HUES48 (cell line): ENCODE measurements at regions not wholly inside any gene's neighbourhood (a gene's known extent, or its start where the extent isn't known, plus 50 kb on each side); places are given as distances from the start of the nearest gene placed in this dataset.
"Not testable (repeated sequence)": the region's sequence is repeated elsewhere in the genome, so short reads cannot be mapped to it uniquely, and the experiment has no call there.

Experiments used
- H3K27ac ChIP-seq: one replicate; pipeline ENCODE4 v1.7.0; 2013; ENCODE audit warnings: low read depth, low read length, inconsistent platforms
- H3K27me3 ChIP-seq: 2 replicates; pipeline ENCODE4 v1.6.1; 2013; ENCODE audit warnings: mild to moderate bottlenecking, low read length; ENCODE audit not compliant: control insufficient read depth, insufficient read depth
- H3K36me3 ChIP-seq: 2 replicates; pipeline ENCODE4 v1.6.1; 2013; ENCODE audit warnings: low read length; ENCODE audit not compliant: control insufficient read depth, insufficient read depth
- H3K4me1 ChIP-seq: 2 replicates; pipeline ENCODE4 v1.6.1; 2013; ENCODE audit warnings: mild to moderate bottlenecking, low read length; ENCODE audit not compliant: control insufficient read depth, insufficient read depth
- H3K4me3 ChIP-seq: 2 replicates; pipeline ENCODE4 v1.5.1; 2013; ENCODE audit warnings: mild to moderate bottlenecking, low read depth, low read length
- H3K9ac ChIP-seq: 2 replicates; pipeline ENCODE4 v1.6.1; 2013; ENCODE audit warnings: mild to moderate bottlenecking, low read depth, low read length, moderate library complexity
- H3K9me3 ChIP-seq: 2 replicates; pipeline ENCODE4 v1.6.1; 2013; ENCODE audit warnings: low read length; ENCODE audit not compliant: control insufficient read depth, insufficient read depth

GRCh38 chrX:107370185-107370584 lies 79.3 kb upstream of the FRMPD3 start:
- H3K9ac ChIP-seq, H3K9me3 ChIP-seq, H3K27me3 ChIP-seq, H3K36me3 ChIP-seq, H3K27ac ChIP-seq, H3K4me3 ChIP-seq: not testable (repeated sequence)
- H3K4me1 ChIP-seq: peaks cover 13% of the 10 kb centered on the region

GRCh38 chrX:107374132-107374531 lies 75.3 kb upstream of the FRMPD3 start:
- Histone ChIP-seq H3K27ac (no peak overlapping the region), H3K36me3 (no peaks in the 10 kb centered on the region), H3K4me1 (peaks cover 13% of the 10 kb centered on the region), H3K9ac (no peak overlapping the region), H3K27me3 (no peaks in the 10 kb centered on the region), H3K4me3 (no peak overlapping the region), H3K9me3 (no peaks in the 10 kb centered on the region)

- Histone ChIP-seq H3K9me3 (no peaks in the 10 kb centered on the region), H3K36me3 (no peaks in the 10 kb centered on the region), H3K27me3 (no peaks in the 10 kb centered on the region)
These were observed 74.6 kb upstream of the FRMPD3 start for GRCh38 chrX:107374831-107375230.

GRCh38 chrX:107376186-107376585 lies 73.3 kb upstream of the FRMPD3 start:
- H3K36me3 ChIP-seq, H3K9me3 ChIP-seq, H3K27me3 ChIP-seq, H3K9ac ChIP-seq, H3K4me3 ChIP-seq, H3K27ac ChIP-seq: not testable (repeated sequence)
- peaks cover 13% of the 10 kb centered on the region for H3K4me1 ChIP-seq

More at GRCh38 chrX:107374831-107375230, 74.6 kb upstream of the FRMPD3 start:
- no peak overlapping the region for H3K4me3 ChIP-seq
- no peak overlapping the region for H3K27ac ChIP-seq
- peaks cover 13% of the 10 kb centered on the region for H3K4me1 ChIP-seq
- no peak overlapping the region for H3K9ac ChIP-seq

- no peaks in the 10 kb centered on the region for H3K36me3 ChIP-seq
- no peaks in the 10 kb centered on the region for H3K9me3 ChIP-seq
- H3K9ac ChIP-seq: no peak overlapping the region
- H3K27ac ChIP-seq: no peak overlapping the region
- H3K27me3 ChIP-seq: peaks cover 17% of the 10 kb centered on the region
- no peak overlapping the region for H3K4me3 ChIP-seq
- peaks cover 6% of the 10 kb centered on the region for H3K4me1 ChIP-seq
These were observed 64.9 kb upstream of the FRMPD3 start for GRCh38 chrX:107384397-107385105.

GRCh38 chrX:107389726-107390125 lies 59.7 kb upstream of the FRMPD3 start:
- peaks cover 6% of the 10 kb centered on the region for H3K4me1 ChIP-seq
- H3K27me3 ChIP-seq: peaks cover 9% of the 10 kb centered on the region
- no peak overlapping the region for H3K9ac ChIP-seq
- no peaks in the 10 kb centered on the region for H3K36me3 ChIP-seq
- no peak overlapping the region for H3K4me3 ChIP-seq
- no peak overlapping the region for H3K27ac ChIP-seq
- H3K9me3 ChIP-seq: no peaks in the 10 kb centered on the region

GRCh38 chrX:107393656-107394055 lies 55.8 kb upstream of the FRMPD3 start:
- H3K36me3 ChIP-seq, H3K9ac ChIP-seq: not testable (repeated sequence)

GRCh38 chrX:107396235-107396634 lies 53.2 kb upstream of the FRMPD3 start:
- no peak overlapping the region for H3K27ac ChIP-seq
- no peaks in the 10 kb centered on the region for H3K9me3 ChIP-seq
- no peak overlapping the region for H3K9ac ChIP-seq
- H3K36me3 ChIP-seq: no peaks in the 10 kb centered on the region
- H3K4me1 ChIP-seq: no peaks in the 10 kb centered on the region
- no peaks in the 10 kb centered on the region for H3K27me3 ChIP-seq
- H3K4me3 ChIP-seq: no peak overlapping the region

More at GRCh38 chrX:107393656-107394055, 55.8 kb upstream of the FRMPD3 start:
- H3K4me3 ChIP-seq, H3K27ac ChIP-seq, H3K9me3 ChIP-seq, H3K27me3 ChIP-seq, H3K4me1 ChIP-seq: not testable (repeated sequence)

- H3K4me3 ChIP-seq: no peak overlapping the region
- no peaks in the 10 kb centered on the region for H3K9me3 ChIP-seq
- no peak overlapping the region for H3K9ac ChIP-seq
- no peaks in the 10 kb centered on the region for H3K27me3 ChIP-seq
- no peaks in the 10 kb centered on the region for H3K4me1 ChIP-seq
- no peaks in the 10 kb centered on the region for H3K36me3 ChIP-seq
- H3K27ac ChIP-seq: no peak overlapping the region
These were observed 52.7 kb upstream of the FRMPD3 start for GRCh38 chrX:107396783-107397182.

- Histone ChIP-seq H3K4me3 (no peak overlapping the region), H3K36me3 (no peaks in the 10 kb centered on the region), H3K27ac (no peak overlapping the region), H3K9me3 (no peaks in the 10 kb centered on the region), H3K27me3 (no peaks in the 10 kb centered on the region), H3K4me1 (no peaks in the 10 kb centered on the region), H3K9ac (no peak overlapping the region)
These were observed 51.3 kb upstream of the FRMPD3 start for GRCh38 chrX:107398115-107398514.
